ENCODE measurements at regions not wholly inside any gene's neighbourhood (a gene's known extent, or its start where the extent isn't known, plus 50 kb on each side); places are given as distances from the start of the nearest gene placed in this dataset.

DNA sequence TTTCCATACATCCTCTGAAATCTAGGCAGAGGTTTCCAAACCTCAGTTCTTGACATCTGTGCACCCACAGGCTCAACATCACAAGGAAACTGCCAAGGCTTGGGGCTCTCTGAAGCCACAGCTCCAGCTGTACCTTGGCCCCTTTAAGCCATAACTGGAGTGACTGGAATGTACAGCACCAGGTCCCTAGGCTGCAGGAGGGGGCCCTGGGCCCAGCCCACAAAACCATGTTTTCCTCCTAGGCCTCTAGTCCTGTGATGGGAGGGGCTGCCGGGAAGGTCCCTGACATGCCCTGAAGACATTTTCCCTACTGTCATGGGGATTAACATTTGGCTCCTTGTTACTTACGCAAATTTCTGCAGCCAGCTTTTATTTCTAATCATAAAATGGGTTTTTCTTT is 1093.0 kb upstream of the PCDH9 start:
- Histone ChIP-seq H3K9me3 (no peaks in the 10 kb centered on the region), H3K27ac (ENCODE audit: low read depth in 2 of 2, low read length in 1 of 2) (no peak overlapping the region), H3K27me3 (ENCODE audit: insufficient read depth) (no peaks in the 10 kb centered on the region), H3K79me2 (ENCODE audit: insufficient read depth) (no peaks in the 10 kb centered on the region), H3F3A (replicated peaks; ENCODE audit: insufficient read depth) (no peaks in the 10 kb centered on the region), H2AFZ (ENCODE audit: low read depth) (no peak overlapping the region), H3K4me3 (ENCODE audit: low read depth in 2 of 2, low read length in 1 of 2) (no peak overlapping the region), H3K9ac (no peak overlapping the region), H3K4me2 (no peak overlapping the region), H3K4me1 (ENCODE audit: control insufficient read depth in 1 of 2, insufficient read depth in 2 of 2, low read depth in 1 of 2, low read length in 1 of 2) (no peaks in the 10 kb centered on the region), H3K9me2 (no peaks in the 10 kb centered on the region), H4K20me1 (ENCODE audit: insufficient read depth) (no peaks in the 10 kb centered on the region), H3K36me3 (replicated peaks in 1 of 2; ENCODE audit: control insufficient read depth in 1 of 2, insufficient read depth in 2 of 2, low read length in 1 of 2) (no peaks in the 10 kb centered on the region)
- TF ChIP-seq MEF2A (IDR thresholded peaks at IDR 0.05; ENCODE audit: borderline replicate concordance, low read depth) (no peak), YY1 (IDR thresholded peaks at IDR 0.05; ENCODE audit: low read depth) (no peak), RFX5 (IDR thresholded peaks at IDR 0.05; ENCODE audit: low read length) (no peak), FOXM1 (IDR thresholded peaks at IDR 0.05; ENCODE audit: low read depth) (no peak), RXRA (IDR thresholded peaks at IDR 0.05; ENCODE audit: borderline replicate concordance, low read depth) (no peak), RCOR1 (IDR thresholded peaks at IDR 0.05; ENCODE audit: low read length) (no peak), GABPA (IDR thresholded peaks at IDR 0.05; ENCODE audit: low read depth) (no peak), JUND (IDR thresholded peaks at IDR 0.05) (no peak), SIN3A (IDR thresholded peaks at IDR 0.05; ENCODE audit: borderline replicate concordance, low read depth, low read length) (no peak)
- TF ChIP-seq, protein P1, sequence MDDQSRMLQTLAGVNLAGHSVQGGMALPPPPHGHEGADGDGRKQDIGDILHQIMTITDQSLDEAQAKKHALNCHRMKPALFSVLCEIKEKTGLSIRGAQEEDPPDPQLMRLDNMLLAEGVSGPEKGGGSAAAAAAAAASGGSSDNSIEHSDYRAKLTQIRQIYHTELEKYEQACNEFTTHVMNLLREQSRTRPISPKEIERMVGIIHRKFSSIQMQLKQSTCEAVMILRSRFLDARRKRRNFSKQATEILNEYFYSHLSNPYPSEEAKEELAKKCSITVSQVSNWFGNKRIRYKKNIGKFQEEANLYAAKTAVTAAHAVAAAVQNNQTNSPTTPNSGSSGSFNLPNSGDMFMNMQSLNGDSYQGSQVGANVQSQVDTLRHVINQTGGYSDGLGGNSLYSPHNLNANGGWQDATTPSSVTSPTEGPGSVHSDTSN (IDR thresholded peaks at IDR 0.05), result no peak
- TF ChIP-seq, protein P2, sequence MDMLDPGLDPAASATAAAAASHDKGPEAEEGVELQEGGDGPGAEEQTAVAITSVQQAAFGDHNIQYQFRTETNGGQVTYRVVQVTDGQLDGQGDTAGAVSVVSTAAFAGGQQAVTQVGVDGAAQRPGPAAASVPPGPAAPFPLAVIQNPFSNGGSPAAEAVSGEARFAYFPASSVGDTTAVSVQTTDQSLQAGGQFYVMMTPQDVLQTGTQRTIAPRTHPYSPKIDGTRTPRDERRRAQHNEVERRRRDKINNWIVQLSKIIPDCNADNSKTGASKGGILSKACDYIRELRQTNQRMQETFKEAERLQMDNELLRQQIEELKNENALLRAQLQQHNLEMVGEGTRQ (IDR thresholded peaks at IDR 0.05; ENCODE audit: borderline replicate concordance, low read depth, low read length), result no peak
- TF ChIP-seq, protein P3, sequence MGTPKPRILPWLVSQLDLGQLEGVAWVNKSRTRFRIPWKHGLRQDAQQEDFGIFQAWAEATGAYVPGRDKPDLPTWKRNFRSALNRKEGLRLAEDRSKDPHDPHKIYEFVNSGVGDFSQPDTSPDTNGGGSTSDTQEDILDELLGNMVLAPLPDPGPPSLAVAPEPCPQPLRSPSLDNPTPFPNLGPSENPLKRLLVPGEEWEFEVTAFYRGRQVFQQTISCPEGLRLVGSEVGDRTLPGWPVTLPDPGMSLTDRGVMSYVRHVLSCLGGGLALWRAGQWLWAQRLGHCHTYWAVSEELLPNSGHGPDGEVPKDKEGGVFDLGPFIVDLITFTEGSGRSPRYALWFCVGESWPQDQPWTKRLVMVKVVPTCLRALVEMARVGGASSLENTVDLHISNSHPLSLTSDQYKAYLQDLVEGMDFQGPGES (IDR thresholded peaks at IDR 0.05; ENCODE audit: low read depth, low read length), result no peak
- TF ChIP-seq, protein P4, sequence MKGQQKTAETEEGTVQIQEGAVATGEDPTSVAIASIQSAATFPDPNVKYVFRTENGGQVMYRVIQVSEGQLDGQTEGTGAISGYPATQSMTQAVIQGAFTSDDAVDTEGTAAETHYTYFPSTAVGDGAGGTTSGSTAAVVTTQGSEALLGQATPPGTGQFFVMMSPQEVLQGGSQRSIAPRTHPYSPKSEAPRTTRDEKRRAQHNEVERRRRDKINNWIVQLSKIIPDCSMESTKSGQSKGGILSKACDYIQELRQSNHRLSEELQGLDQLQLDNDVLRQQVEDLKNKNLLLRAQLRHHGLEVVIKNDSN (IDR thresholded peaks at IDR 0.05; ENCODE audit: borderline replicate concordance, low read depth), result no peak
- TF ChIP-seq, protein P5, sequence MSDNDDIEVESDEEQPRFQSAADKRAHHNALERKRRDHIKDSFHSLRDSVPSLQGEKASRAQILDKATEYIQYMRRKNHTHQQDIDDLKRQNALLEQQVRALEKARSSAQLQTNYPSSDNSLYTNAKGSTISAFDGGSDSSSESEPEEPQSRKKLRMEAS (IDR thresholded peaks at IDR 0.05; ENCODE audit: low read depth), result no peak
- POLR2A ChIA-PET, result no interaction called here
- CTCF ChIA-PET, result no interaction called here
- no peak for DNase-seq
- WGBS (ENCODE audit: low lambda C conversion rate), result 25% methylated on average over 1 of the region's 2 CpGs

DNA sequence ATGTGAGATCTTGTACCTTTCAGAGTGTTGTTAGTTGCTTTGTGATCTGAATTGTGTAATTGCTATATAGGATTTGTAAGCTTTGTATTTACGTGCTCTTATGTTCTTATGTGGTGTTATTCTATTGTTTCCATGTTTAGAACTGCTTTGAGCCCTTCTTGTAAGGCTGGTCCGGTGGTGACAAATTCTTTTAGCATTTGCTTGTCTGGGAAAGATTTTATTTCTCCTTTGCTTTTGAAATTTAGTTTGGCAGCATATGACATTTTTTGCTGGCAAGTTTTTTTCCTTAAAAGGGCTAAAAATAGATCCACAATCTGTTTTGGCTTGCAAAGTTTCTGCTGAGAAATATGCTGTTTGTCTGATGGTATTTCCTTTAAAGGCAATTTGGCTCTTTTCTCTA is 1089.2 kb upstream of the PCDH9 start:
- WGBS (ENCODE audit: low lambda C conversion rate), result 43% methylated on average over 2 of the region's 2 CpGs
- no peaks in the 10 kb centered on the region for H3K79me2 ChIP-seq (ENCODE audit: insufficient read depth)
- CTCF ChIA-PET, result interaction anchor here (2.1 kb wide), 1 partner anchor 16 kb away, joined by 7 read pairs; no protein-coding TSS in a partner anchor
- TF ChIP-seq NRF1 (IDR thresholded peaks at IDR 0.05; ENCODE audit: low read depth, low read length), result no peak
- no peak for TF ChIP-seq RAD21 (IDR thresholded peaks at IDR 0.05; ENCODE audit: low read length)
- TF ChIP-seq, protein P6, sequence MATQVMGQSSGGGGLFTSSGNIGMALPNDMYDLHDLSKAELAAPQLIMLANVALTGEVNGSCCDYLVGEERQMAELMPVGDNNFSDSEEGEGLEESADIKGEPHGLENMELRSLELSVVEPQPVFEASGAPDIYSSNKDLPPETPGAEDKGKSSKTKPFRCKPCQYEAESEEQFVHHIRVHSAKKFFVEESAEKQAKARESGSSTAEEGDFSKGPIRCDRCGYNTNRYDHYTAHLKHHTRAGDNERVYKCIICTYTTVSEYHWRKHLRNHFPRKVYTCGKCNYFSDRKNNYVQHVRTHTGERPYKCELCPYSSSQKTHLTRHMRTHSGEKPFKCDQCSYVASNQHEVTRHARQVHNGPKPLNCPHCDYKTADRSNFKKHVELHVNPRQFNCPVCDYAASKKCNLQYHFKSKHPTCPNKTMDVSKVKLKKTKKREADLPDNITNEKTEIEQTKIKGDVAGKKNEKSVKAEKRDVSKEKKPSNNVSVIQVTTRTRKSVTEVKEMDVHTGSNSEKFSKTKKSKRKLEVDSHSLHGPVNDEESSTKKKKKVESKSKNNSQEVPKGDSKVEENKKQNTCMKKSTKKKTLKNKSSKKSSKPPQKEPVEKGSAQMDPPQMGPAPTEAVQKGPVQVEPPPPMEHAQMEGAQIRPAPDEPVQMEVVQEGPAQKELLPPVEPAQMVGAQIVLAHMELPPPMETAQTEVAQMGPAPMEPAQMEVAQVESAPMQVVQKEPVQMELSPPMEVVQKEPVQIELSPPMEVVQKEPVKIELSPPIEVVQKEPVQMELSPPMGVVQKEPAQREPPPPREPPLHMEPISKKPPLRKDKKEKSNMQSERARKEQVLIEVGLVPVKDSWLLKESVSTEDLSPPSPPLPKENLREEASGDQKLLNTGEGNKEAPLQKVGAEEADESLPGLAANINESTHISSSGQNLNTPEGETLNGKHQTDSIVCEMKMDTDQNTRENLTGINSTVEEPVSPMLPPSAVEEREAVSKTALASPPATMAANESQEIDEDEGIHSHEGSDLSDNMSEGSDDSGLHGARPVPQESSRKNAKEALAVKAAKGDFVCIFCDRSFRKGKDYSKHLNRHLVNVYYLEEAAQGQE (IDR thresholded peaks at IDR 0.05; ENCODE audit: low read depth, low read length), result no peak
- TF ChIP-seq, protein P3 (IDR thresholded peaks at IDR 0.05; ENCODE audit: low read depth, low read length), result no peak
- no peak for TF ChIP-seq GATA2 (CRISPR knock-in tag; IDR thresholded peaks at IDR 0.05)
- no peak for TF ChIP-seq FOXJ3 (CRISPR knock-in tag; IDR thresholded peaks at IDR 0.05)
- TF ChIP-seq, protein P4 (IDR thresholded peaks at IDR 0.05; ENCODE audit: borderline replicate concordance, low read depth), result no peak

More for the DNA sequence above, 1089.2 kb upstream of the PCDH9 start:
- no peaks in the 10 kb centered on the region for H3K9me2 ChIP-seq
- H3K27me3 ChIP-seq (ENCODE audit: insufficient read depth), result no peaks in the 10 kb centered on the region
- no peaks in the 10 kb centered on the region for H3K36me3 ChIP-seq (replicated peaks in 1 of 2; ENCODE audit: control insufficient read depth in 1 of 2, insufficient read depth in 2 of 2, low read length in 1 of 2)
- POLR2A ChIA-PET, result no interaction called here
- no peaks in the 10 kb centered on the region for H3K9me3 ChIP-seq
- H3K4me2 ChIP-seq, result no peak overlapping the region
- no peaks in the 10 kb centered on the region for H3F3A ChIP-seq (replicated peaks; ENCODE audit: insufficient read depth)
- H4K20me1 ChIP-seq (ENCODE audit: insufficient read depth), result no peaks in the 10 kb centered on the region
- H3K9ac ChIP-seq, result no peak overlapping the region
- H3K27ac ChIP-seq (ENCODE audit: low read depth in 2 of 2, low read length in 1 of 2), result no peak overlapping the region
- H2AFZ ChIP-seq (ENCODE audit: low read depth), result no peak overlapping the region
- no peak overlapping the region for H3K4me3 ChIP-seq (ENCODE audit: low read depth in 2 of 2, low read length in 1 of 2)
- H3K4me1 ChIP-seq (ENCODE audit: control insufficient read depth in 1 of 2, insufficient read depth in 2 of 2, low read depth in 1 of 2, low read length in 1 of 2), result no peaks in the 10 kb centered on the region
- DNase-seq, result no peak

Measured in SK-N-SH (cell line).